ENCODE measurements at regions not wholly inside any gene's neighbourhood (a gene's known extent, or its start where the extent isn't known, plus 50 kb on each side); places are given as distances from the start of the nearest gene placed in this dataset.

DNA sequence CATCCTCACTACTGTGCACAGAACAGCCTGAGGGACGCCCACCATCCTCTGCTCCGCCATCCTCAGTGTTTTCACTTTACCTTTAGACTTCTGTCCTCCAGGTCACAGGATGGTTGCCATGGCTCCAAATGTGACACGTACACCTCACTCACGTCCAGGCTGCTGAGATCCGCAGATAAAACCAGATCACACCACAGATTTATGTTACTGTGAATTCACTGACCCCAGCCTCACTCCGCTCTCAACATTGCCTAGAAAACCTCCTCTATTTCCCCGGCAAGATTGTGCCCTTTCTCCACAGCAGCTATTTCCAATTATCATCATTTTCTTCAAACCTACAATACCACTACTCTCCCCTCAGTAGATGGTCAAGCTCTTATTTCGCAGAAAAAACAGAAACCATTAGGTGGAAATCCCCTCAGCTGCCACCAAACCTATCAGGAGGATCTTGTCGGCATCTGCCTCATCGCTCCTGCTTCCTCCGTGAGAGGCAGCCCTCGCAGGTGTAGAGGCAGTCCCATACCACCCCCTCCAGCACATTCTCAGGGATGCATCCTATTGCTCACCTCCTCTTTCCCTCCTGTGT, 49.8 kb upstream of the SLC1A4 start:
- ATAC-seq (no peak), DNase-seq (no peak)
- Histone ChIP-seq H3K4me2 (ENCODE audit: low read length) (no peak overlapping the region), H4K20me1 (ENCODE audit: low read length) (no peaks in the 10 kb centered on the region), H3K79me2 (ENCODE audit: low read length) (no peaks in the 10 kb centered on the region), H3K4me1 (ENCODE audit: insufficient read depth, low read length) (peaks cover 8% of the 10 kb centered on the region; the same call in 1 of the 2 replicates), H3K27ac (ENCODE audit: low read length) (no peak overlapping the region), H3K9ac (ENCODE audit: low read length) (no peak overlapping the region), H2AFZ (ENCODE audit: low read length) (no peak overlapping the region), H3K36me3 (ENCODE audit: low read depth, low read length) (no peaks in the 10 kb centered on the region), H3K9me2 (replicated peaks; ENCODE audit: low read length) (no peaks in the 10 kb centered on the region), H3K27me3 (ENCODE audit: low read length) (no peaks in the 10 kb centered on the region), H3K9me3 (ENCODE audit: low read length) (no peaks in the 10 kb centered on the region), H3F3A (ENCODE audit: low read length, unreplicated experiment) (no peaks in the 10 kb centered on the region), H3K4me3 (ENCODE audit: low read length) (no peak overlapping the region)
- intact Hi-C loops (cut with micrococcal nuclease) = no loop called here
- CTCF ChIA-PET = no interaction called here
- BruUV-seq (replicated peaks) = no TSS peak
- POLR2A ChIA-PET (ENCODE audit: unreplicated experiment) = no interaction called here
- no peak for TF ChIP-seq EZH2 (IDR thresholded peaks at IDR 0.05; ENCODE audit: low read length, unreplicated experiment)
- no peak for TF ChIP-seq EZH2phosphoT487 (IDR thresholded peaks at IDR 0.05; ENCODE audit: borderline replicate concordance, low read length)
- TF ChIP-seq CTCF (conservative IDR thresholded peaks at IDR 0.05; ENCODE audit: low read depth, low read length) = no peak

Measured in PC-3 (cell line).